Brain microvascular endothelial cell (primary cell): ENCODE measurements at regions not wholly inside any gene's neighbourhood (a gene's known extent, or its start where the extent isn't known, plus 50 kb on each side); places are given as distances from the start of the nearest gene placed in this dataset.

Source experiments
- DNase-seq: peaks from one replicate; pipeline ENCODE4 v3.0.0-alpha.2; 2020
- H3K27ac ChIP-seq: fragments of 250-450 bp; sonication (Bioruptor Pico); 2 replicates; pipeline ENCODE4 v1.5.1; 2020; ENCODE audit warnings: mild to moderate bottlenecking, moderate library complexity
- H3K27me3 ChIP-seq: fragments of 250-450 bp; sonication (Bioruptor Pico); replicated peaks from 2 replicates; pipeline ENCODE4 v1.5.1; 2020; ENCODE audit warnings: mild to moderate bottlenecking
- H3K36me3 ChIP-seq: fragments of 250-450 bp; sonication (Bioruptor Pico); replicated peaks from 2 replicates; pipeline ENCODE4 v1.5.1; 2020; ENCODE audit warnings: mild to moderate bottlenecking
- H3K4me3 ChIP-seq: 2 replicates; pipeline ENCODE4 v1.5.1; 2011; ENCODE audit warnings: low read depth, mild to moderate bottlenecking, control low read depth, low read length, moderate library complexity
- CTCF ChIP-seq: IDR thresholded peaks from 2 replicates; pipeline ENCODE4 v1.5.1; 2011; ENCODE audit warnings: low read depth, mild to moderate bottlenecking, moderate library complexity, low read length, control low read depth, inconsistent platforms; ENCODE audit errors: missing control alignments
- in situ Hi-C: cut with HindIII; loops from 2 replicates; pipeline ENCODE4 v1.10.0; 2017; ENCODE audit warnings: low sequenced_read_pairs, low pct_ligation_motif_present

DNA sequence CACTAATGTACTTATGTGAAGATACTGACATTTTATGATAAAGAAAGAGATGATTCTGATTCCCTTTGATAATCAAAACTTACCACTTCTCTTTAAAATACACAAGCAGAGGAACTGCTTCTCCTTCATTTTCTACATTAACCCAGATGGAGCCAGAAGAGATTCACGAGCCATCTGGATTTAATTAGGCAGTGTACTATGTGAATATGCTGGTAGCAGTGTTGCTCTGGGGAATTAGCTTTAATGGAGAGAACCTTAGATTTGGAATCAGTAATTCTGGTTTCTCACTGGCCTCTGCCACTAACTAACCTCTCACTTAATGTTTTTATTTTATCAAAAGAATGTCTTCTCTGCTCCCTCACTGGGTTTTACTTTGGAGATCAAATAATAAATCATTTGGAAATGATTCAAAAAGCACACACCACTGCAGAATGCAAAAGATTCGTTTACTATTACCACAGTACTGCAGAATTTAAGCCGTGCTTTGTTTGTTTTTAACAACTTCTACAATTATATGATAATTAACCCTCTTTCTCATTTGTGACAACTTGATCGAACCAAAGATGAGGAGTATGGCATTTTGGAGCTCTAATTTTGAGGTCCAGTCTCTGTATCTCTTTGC is 77.5 kb upstream of the PHYHIPL start:
- no peak for TF ChIP-seq CTCF
- no peak overlapping the region for H3K4me3 ChIP-seq
- H3K27me3 ChIP-seq: no peaks in the 10 kb centered on the region
- in situ Hi-C loops: no loop called here
- H3K27ac ChIP-seq: no peak overlapping the region
- no peak for DNase-seq
- no peaks in the 10 kb centered on the region for H3K36me3 ChIP-seq

GRCh38 chr10:59099481-59099880 is 77.0 kb upstream of the PHYHIPL start:
- Histone ChIP-seq H3K27ac (no peak overlapping the region), H3K36me3 (no peaks in the 10 kb centered on the region), H3K27me3 (no peaks in the 10 kb centered on the region), H3K4me3 (no peak overlapping the region)
- DNase-seq: no peak
- in situ Hi-C loops: no loop called here
- no peak for TF ChIP-seq CTCF

GRCh38 chr10:59102394-59102793 is 74.0 kb upstream of the PHYHIPL start:
- Histone ChIP-seq H3K4me3 (no peak overlapping the region), H3K36me3 (no peaks in the 10 kb centered on the region), H3K27me3 (no peaks in the 10 kb centered on the region), H3K27ac (no peak overlapping the region)
- no peak for DNase-seq
- in situ Hi-C loops: no loop called here
- TF ChIP-seq CTCF: no peak

DNA sequence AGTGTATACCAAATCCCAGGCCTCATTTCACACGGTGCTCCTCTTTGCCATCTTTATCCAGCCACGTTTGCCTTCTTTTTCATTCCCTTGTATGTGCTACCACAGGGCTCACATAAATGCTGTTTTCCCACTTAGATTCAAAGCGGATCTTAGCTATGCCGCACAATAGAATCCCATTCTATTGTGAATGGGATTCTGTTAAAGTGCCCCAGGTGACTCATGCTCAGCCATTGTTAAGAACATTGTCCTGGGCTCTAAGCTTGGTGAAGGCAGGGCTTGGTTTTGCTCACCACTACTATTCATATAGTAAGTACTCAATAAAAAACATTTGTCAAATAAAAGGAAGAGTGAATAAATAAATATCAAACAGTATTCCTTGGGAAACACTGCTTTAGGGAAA is 72.3 kb upstream of the PHYHIPL start:
- H3K4me3 ChIP-seq: no peak overlapping the region
- H3K27ac ChIP-seq: no peak overlapping the region
- TF ChIP-seq CTCF: no peak
- no peak for DNase-seq
- no peaks in the 10 kb centered on the region for H3K36me3 ChIP-seq
- H3K27me3 ChIP-seq: no peaks in the 10 kb centered on the region
- in situ Hi-C loops: no loop called here

GRCh38 chr10:59106441-59106840 is 70.0 kb upstream of the PHYHIPL start:
- DNase-seq: no peak
- in situ Hi-C loops: no loop called here
- H3K27me3 ChIP-seq: no peaks in the 10 kb centered on the region
- no peak overlapping the region for H3K4me3 ChIP-seq
- no peak overlapping the region for H3K27ac ChIP-seq
- no peaks in the 10 kb centered on the region for H3K36me3 ChIP-seq
- no peak for TF ChIP-seq CTCF

GRCh38 chr10:59107147-59107546 is 69.3 kb upstream of the PHYHIPL start:
- no peak for TF ChIP-seq CTCF
- no peaks in the 10 kb centered on the region for H3K27me3 ChIP-seq
- no peak overlapping the region for H3K27ac ChIP-seq
- DNase-seq: no peak
- H3K36me3 ChIP-seq: no peaks in the 10 kb centered on the region
- H3K4me3 ChIP-seq: no peak overlapping the region
- in situ Hi-C loops: no loop called here
